Fibroblast of skin of right biceps (primary cell): ENCODE measurements at regions not wholly inside any gene's neighbourhood (a gene's known extent, or its start where the extent isn't known, plus 50 kb on each side); places are given as distances from the start of the nearest gene placed in this dataset.

ENCODE experiments used
- DNase-seq: peaks from one replicate; pipeline ENCODE4 v3.0.0-alpha.2; 2013

DNA sequence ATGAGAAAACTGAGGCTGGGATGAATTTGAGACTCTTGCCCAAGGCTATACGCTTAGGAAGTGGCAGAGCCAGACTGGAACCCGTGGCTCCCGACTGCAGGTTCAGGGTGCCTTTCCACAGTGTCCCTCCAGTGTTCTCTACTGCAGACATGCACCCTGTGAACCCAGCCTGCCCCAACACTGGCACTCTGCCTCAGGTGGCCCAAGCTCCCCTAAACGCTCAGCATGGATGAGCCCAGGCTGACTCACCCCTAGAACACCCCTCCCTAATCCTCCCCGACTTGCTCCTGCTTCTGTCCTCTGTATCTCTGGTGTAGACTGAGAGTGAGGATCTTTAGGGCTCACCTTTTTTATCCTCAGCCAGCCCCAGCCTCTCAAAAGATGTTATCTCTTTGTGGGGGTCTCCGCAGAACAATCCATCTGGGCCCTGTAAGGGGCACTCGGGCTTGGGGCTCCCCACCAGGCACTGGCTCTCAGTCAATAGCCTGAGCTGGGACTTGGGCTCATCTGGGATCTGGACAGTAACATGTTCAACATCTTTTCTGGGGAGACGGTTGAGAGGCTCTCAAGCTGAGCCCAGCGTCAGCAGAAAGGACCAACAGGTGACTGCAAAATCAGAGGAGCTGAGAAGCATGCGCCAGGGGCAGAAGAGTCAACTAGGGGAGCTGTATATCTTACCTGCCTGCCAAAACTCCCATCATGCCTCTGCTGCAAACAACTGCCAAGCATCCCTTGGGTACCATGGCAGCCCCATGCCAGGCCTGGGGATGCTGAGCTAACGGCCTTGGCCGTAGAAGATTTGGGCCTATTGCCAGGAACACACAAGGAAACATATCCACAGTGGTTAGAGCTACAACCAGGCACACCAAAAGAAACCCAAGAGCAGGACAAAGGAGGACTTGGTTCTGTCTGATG, 176.2 kb downstream of the BUD13 start:
- DNase-seq: no peak

DNA sequence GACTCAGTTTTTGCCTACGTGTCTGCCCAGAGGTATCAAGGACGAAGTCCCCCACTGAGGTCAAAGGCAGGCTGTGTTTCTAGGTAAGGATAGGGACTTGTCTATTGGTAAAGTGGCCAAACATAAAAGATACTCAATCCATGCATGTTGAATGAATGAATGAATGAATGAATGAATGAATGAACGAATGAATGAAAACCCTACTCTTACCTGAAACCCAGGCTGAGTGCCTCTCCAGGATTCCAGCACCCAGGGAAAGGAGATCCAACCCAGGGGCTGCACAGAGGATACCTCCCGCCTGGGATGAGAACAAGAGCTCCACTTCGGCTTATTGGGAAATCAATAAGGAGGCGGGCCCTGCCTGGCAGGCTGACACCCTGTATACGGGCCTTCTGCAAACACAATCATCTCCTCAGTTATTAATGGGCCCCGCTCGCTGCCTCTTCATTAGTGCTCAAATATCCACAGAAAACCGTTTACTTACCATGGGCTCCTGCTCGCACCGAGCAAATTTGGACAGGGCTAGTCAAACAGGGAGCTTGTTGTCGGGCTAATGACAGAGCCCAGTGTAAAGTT, 177.4 kb downstream of the BUD13 start:
- no peak for DNase-seq

DNA sequence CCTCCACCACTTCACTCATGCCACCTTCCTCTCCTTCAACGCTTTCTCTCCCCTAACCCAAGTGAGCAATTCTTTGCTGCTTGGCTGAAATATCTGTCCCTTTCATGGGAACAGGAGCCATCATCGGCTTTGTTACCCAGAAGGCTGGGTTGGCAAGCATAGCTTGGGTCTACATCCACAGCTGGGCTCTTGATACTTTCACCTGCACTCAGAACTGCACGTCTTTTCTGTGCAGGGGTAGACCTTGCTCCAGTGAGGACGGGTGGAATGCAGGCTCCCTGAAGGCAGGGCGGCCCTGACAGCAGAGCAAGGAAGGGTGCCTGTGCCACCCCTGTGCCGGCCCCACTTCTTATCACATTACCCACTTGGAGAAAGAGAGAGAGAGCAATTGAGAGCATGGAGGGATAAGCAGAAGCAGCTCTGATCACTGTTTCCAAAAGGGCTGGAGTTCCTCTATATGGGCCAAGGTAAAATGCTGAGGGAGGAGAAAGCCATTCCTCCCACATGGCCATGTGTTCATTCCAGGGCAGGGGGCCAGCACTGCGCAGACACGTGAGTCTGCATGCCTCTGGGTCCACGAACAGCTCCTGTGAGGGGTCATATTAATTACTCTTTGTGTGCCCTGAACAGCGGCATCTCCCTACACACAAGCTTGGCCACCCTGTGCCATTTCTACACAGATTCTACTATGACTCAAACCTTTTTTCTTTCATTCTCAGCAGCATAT, 181.8 kb downstream of the BUD13 start:
- DNase-seq: no peak

DNA sequence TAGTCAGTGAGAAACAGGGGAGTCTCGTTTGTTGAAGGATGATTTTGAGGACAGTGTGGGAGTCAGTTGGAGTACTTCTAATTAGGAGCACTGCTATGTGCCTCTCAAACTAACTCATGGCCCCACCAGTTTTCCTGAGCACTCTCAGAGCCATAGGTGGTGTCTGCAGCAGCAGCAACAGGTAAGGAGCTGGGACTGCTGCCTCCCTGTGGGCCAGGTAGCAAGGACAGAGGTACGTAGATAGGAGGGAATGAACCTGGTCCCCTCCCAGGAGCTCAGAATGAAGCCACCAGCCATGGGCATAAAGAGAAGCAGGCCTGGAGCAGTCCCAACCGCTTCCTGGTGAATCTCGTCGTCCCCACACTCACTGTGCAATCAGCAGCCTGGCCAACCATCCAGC, 183.4 kb downstream of the BUD13 start:
- DNase-seq: no peak

DNA sequence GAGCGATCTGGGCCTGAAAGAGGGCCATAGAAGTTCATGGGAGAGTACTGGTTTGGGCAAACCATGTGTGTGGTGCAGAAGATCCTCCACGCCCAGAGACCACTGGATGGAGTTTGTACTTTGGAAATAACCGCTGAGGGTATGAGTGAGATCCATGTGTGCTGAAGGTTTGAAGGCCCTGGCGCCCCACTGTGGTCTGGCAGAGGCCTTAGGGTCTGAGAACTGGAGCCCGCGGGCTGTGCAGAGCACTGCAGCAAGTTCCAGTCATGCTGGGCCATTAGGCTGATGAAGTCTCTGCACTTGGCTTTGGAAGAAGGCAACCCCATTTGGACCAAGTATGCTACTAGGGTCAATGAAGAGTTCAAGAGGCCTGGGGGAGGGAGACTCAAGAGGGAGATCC, 186.4 kb downstream of the BUD13 start:
- no peak for DNase-seq

DNA sequence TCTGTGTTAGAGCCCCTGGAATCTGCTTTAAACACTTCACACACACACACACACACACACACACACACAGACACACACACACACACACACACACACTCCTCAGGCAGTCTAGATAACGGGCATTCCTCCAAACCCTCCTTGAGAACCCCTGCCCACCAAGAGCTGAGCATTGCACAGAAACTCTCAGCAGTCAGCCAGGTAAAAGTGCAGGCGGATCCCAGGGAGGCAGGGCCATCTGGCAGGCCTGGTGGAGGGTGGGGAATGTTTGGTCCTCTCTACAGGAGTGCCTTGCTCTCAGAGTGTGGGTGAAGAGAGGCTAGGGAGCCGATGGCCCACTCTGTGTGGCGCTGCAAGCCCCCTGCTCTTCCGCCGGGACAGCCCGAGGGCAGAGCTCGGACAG, 190.2 kb downstream of the BUD13 start:
- no peak for DNase-seq

DNA sequence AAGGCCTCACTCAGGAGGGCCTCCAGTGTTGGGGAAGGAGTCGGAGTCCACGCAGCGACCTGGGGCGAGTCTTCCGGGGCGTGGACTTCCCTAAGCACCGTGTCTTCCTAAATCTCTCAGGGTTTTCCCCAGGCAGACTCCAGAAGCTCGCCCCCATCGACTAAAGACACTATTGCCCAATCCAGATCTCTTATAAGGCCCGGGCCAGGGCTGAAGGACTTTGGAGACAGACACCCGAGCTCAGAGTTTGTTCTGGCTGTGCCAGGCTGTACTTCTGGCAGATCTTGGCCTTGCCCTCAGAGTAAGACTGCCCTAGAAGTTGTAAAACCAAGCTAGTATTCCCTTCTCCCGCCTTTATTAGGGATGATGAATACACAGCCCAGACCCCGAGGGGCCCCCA, 191.4 kb downstream of the BUD13 start:
- DNase-seq: no peak

DNA sequence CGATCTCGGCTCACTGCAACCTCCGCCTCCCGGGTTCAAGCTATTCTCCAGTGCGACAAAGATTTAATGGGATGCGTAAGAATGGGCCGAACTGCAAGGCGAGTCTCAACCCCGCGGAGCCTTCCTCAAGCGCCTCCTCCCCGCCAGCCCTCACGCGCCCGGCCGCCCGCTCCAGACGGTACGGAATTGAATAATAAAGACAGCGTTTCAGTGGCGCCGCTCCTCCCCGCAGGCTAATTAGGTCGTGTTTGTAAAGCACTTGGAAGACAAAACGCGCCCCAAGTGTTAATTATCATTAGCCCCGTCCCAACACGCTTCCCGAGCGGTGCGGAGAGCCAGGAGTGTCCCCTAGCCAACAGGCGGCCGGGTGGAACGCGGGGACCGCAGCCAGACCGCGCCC, 192.0 kb downstream of the BUD13 start:
- no peak for DNase-seq

DNA sequence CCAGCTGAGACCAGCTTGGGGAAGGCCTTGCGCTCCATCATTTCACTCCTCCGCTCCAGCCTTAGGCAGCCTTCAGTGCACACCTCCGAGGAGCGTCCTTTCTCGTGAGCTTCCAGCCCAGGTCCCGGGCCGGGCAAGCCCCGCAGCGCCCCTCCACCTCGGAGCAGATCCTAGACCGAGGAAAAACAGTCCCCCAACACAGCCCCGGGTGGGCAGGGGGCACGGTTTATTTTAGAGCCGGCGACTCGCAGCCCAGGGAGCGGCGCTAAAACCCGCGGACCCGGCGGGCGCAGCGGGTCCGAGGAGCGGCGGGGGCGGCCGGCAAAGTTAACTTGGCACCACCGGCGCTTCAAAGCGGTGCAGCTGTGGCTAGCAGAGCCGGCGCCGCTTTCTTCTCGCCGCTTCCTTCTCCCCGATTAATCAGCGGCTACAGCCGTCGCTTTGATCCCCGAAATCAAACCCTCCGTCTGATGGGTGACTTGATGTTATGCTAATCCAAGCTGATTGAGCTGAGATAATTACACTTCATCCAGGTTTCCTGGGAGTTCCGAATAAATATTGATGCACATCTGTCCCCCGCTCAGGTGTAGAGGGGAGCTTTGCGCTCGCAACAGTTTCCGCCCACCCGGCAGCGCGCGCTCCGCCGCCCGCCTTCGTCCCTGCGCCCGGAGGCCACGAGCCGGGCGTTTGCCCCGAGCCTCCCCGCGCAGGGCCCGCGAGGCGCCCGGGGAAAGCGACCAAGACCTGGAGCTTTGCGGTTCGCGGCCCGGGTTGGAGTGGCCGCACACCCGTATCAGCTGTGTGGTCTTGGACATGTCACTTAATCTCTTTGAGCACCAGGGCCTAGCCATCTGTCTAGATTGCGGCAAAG, 192.7 kb downstream of the BUD13 start:
- no peak for DNase-seq

DNA sequence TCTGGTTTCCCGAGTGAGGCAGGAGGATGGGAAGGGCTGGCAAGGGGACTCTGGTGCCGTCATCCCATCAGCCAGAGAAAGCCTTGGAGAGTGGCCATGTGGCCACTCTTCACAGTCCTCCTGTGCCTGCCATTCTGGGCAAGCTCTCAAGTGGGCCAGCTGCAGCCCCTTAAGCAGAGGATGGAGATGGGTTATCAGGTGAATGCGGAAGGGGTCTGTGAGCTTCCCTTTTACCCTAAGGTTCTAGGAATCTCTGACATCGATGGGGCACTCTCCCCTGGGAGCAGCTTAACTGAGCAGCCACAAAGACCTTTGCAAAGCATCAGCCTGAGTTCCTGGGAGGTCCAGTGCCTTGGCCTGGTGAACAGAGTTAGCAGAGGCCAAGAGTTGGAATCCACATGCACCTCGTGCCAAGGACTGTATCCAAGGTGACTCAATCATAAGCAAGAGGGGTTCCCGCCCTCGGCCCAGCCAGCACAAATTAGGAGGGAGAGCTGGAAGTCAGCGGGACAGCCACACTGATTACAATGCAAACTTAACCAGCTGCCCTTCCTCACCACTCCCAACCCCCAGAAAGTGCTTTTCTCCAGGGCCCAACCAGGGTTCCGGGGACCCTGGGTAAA, 193.6 kb downstream of the BUD13 start:
- DNase-seq: peak; percentile 23

DNA sequence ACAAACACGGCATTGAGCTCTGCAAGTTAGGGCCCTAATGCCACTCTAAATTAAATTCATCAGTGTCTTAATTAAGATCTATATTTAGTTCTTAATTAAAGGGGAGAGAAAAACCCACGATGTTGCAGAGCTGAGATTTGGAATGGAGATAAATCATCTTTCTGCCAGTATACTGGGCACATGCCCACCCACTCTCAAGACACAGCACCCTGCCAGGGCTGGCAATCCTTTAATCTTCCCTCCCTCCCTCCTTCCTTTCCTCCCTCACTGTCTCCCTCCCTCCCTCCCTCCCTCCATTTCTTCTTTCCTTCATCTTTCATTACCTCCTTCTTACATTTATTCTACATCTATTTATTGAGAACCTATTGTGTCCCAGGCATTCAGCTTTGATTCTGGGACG, 194.8 kb downstream of the BUD13 start:
- no peak for DNase-seq

DNA sequence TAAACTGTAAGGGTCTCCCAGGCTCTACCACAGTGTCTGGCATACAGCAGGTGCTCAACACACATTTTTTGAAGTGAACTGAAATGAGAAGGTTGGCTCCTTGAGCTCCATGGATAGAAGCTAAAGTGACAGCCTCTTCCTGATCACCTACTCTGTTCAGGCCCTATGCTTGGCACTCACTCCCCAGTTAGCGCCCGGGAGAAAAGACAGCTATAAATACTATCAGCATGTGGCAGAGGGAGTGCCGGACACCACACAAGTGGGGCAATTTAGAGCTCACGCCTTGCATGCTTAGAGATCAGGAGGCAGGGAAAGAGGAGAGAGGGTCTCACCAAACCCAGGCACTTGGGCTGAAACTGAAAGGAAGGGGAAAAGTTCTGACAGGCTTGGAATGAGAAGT, 195.5 kb downstream of the BUD13 start:
- no peak for DNase-seq

DNA sequence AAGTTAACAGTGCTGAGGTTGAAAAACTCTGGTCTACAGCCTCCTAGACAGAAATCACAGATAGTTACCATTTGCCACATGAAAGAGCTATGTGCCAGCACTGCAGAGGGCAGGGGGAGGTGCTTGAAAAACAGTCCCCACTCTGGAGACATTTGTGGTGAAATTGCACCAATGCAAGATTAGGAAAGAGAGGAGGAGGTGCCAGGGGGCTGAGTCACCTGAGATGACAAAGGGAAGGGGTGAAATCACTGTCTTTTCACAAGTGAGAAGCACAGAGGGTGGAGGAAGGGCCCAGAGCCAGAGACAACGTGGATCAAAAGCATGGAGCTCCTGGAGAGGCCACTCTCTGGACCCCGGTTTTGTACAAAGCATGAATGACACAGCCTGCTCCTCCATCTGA, 196.3 kb downstream of the BUD13 start:
- peak; percentile 62 for DNase-seq

DNA sequence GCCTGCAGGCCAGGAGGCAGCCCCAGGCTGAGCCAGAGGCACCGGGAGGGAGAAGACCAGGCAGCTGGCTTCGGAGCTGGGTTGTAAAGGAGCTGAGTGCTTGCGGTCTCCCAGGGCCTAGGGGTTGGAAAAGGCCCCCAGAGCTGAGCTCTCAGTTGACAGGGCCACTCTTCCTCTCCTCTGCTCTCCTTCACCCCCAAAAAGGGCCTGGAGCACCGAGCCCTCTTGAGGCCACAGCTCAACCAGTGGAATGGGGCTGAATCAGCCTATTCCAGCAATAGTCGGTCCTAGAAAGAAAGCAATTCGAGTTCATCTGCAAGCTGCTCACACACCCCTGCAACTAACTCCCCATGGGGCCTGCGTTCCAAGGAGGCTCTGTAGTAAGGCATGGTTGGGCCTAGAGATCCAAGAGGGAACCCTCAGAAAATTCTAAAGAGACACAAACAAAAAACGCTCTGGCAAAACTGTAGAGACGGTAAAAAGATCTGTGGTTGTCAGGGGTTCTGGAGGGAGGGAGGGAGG, 205.0 kb downstream of the BUD13 start:
- no peak for DNase-seq

DNA sequence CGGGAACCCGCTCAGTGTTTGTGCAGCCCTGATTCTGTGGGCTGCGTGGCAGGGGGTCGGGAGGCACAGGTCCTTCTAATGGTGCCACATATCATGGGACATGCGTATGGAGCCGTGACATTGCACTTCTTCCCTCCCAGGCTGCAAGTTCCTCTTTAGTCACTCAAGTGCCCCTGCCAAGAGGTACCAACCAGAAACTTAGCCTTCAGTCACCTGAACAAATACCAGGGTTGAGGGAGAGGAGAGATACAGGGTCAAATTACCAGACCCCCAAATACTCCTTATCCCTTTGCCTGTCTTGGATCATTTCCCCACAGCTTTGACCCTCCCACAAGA, 209.1 kb downstream of the BUD13 start:
- DNase-seq: no peak

DNA sequence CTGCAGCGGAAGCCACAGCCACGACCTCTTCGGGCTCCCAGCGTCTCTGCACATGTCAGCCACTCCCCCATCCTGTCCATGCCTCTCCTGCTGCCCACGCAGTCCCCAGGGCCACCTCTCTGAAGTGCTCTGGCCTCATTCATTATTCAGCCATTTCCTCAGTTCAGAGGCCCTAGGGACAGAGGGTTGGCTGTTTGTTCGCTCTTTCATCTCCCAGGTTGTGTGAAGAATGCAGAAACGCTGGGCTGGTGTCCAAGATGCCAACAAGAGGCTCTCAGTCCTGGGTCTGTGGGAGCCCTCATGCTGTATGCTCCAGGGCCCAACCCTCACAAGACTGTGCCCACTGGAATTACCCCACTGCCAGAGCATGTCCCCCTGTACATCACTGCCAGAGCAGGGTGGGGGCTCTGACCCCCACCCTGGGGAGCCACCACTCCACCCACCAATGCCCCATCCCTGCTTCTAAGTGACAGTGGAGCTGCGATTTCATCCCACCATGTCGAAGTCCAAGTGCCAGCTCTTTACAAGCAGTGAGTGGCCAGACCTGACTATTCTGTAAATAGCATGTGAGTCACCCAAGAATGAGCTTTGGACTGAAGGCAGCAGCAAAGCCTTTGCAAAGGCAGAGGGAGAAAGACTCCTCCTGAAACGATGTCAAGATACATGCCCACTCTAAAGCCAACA, 209.6 kb downstream of the BUD13 start:
- DNase-seq: peak; percentile 58

DNA sequence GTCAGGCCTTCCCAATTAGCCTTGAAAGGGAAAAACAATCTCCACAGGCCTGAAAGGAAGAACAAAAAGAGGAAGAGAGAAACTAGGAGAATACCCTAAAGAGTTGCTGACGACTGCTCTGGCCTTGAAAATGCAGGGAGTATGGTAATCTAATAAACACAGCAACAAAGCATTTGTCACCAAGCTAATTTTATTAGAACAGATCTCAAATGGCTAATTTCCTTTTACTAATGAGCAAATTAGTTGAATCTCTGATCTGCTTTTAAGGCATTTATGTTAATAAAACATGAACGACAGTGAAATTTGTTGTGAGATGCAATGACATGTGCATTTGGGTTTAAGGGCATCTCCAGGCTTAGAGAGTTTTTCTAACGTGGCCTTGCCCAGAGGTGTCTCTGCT, 212.2 kb downstream of the BUD13 start:
- DNase-seq: no peak

DNA sequence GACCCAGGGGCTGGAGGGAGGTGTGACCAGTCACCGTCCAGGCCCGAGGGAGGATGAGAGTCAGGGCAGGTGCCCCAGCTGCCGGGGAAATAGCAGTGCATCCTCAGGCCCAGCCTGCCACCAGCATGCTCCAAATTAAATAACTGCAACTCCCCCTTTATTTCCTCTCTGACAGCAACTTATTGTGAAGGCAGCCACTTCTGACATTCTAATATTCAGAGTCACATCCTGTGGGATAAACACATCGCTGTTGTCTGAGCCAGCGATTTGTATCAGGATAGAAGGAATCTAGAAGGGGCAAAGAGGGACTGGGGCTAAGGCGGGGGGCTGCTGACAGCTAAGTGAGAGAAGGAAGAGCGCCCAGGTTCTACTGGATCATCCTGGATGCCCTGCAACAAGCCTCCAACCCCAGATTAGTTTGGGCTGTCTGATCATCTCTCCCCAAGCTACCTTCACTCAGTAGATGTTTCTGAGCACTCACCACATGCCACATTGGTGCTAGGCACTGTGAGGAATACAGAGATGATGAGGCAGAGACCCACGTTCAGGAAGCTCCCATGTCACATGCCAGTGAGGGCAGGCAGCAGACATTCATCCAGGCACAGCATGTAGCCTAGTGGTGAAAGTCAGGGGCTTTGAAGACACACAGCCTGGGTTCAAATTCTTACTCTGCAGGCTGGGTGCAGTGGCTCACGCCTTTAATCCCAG, 214.1 kb downstream of the BUD13 start:
- peak; percentile 84 for DNase-seq

DNA sequence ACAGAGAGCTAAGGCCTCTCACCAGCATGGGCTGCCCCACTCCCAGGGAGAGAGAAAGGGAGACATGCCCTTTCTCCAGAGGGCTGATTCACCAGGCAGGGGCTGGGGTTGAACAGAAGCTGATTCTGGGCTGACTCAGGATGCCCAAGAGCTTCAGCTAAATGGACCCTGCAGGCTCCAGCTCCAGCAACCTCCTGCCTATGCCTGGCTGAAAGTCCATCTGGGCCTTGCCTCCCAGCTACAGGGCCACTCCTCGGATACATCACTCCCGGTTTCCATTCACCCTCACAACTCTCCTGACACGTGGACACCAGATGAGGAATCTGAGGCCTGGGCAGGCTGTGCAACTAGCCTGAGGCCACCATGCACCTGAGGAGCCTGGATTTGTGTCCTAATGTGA, 215.5 kb downstream of the BUD13 start:
- DNase-seq: peak; percentile 36

DNA sequence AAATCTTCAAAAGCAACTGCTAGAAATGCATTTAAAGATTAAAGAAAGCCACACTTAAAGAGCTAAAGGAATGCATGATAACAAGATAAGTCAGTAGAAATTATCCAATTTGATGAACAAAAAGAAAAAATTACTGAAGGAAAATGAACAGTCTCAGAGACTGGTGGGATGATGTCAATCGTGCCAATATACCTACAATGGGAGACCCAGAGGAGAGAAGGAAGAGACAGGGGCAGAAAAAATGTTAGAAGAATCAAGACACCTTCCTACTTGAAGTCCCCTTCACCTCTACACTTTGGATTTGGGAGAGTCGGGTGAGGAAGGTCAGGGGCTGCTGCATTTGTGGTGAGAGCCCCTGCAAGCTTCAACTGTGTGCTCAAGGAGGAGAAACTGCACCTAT, 216.3 kb downstream of the BUD13 start:
- DNase-seq: no peak

DNA sequence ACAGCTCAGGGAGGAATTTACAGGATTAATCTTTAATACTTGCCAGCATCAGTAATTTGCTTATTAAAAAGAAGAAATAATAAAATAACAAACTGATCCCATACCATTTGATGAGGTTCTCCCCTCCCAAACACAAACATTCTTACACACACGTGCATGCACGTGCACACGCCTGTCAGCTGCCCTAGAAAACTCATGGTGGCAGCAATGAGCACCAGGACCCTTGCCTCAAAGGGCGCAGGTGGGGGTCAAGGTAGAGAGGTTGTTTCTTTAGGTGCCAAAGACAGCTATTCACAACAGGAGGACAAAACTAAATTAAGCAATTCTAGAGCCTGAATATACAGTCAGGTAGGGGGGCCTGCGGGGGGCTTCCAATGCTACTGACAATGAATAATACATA, 219.3 kb downstream of the BUD13 start:
- no peak for DNase-seq
